HG03045 (cell line): ENCODE measurements at regions not wholly inside any gene's neighbourhood (a gene's known extent, or its start where the extent isn't known, plus 50 kb on each side); places are given as distances from the start of the nearest gene placed in this dataset.
"Not testable (repeated sequence)": the region's sequence is repeated elsewhere in the genome, so short reads cannot be mapped to it uniquely, and the experiment has no call there.

ENCODE experiments used
- ATAC-seq: cut with Tn5 transposase; IDR thresholded peaks from one replicate; pipeline ENCODE4 v1.9.1; 2021; ENCODE audit warnings: mild to moderate bottlenecking, moderate library complexity; ENCODE audit not compliant: unreplicated experiment

DNA sequence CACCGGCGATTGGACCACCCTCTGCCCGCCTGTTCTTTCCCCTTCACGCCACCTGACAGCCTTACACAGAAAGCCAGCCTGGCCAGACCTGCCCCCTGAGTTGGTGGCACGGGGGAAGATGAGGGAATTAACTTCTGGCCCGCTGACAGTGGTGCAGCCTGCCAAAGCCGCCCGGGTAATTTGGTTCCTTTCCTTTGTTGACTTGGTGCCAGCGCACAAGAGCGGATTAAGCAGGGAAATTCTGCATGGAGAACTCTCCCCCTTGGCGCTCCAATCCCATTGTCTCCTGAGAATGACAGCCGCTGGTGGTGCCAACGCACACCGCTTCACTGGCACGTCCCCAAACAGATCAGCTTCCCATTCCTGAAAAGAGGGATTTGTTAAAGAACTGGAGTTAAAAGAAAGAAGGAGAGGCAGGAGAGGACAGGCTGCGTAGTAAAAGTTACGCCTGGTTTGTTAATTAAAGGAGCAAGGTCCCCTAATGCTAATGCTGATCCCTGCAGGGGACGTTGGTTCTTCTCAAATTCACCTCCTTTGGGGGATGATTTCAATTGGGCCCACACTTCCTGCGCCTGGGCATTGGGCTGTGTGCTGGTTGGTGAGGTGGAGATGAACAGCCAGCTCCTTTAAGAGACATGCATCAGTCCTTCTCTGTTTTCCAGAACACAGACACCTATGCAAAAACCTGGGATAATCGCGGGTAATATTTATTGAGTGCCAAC lies 286.8 kb downstream of the MYCN start:
- no peak for ATAC-seq

DNA sequence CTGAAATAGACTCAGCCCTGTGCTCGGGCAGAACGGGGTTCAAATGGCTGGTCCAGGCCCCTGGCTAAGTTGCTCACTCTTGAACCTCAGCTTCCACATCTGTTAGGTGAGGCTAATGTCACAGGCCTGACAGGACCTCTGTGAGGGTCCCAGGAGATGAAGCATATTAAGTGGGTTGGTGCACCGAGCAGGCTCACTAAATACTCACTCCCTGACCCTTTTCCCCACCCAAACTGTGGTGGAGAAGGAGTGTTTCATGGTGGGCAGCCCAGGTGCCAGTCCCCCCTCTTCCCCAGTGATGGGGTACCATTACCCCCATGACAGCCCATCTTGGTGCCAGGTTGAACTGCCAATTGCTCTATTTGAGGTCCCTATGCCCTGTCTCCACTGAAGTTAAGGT lies 286.0 kb downstream of the MYCN start:
- no peak for ATAC-seq

DNA sequence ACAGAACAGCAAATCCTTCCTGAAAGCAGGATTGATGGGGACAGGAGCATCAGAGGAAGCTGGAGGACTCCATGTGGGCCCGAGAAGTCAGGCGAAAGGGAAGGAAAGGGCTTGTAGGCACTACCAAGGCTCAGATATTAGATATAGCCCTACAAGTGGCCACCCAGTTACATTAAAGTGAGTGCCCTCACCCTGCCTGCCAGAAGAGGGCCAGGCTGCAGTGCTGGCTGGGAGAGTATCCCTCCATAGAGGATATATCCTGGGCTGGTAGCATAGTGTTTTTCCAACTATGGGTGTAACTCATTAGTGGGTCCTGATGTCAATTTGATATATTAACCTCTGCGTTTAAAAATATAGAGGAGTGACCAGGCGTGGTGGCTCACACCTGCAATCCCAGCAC lies 285.2 kb downstream of the MYCN start:
- ATAC-seq = no peak

DNA sequence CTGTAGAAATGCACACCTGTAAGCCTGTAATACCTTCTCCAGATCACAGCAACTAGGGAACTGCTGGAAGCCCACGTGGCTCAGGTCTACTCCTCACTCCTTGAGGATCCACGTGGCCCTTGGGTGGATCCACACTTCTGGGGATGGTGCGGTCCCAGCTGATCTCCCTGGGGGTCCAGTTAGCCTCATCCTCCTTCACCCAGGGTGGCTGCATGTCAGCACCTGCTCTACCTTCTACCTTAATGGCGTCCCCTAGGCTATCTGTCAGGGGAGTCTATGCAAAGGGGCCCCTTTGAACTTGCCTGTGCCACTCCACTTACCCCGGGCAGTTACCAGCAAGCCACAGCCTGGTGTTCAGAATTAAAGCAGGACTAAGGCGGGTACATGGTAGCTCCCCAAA lies 284.7 kb downstream of the MYCN start:
- no peak for ATAC-seq

DNA sequence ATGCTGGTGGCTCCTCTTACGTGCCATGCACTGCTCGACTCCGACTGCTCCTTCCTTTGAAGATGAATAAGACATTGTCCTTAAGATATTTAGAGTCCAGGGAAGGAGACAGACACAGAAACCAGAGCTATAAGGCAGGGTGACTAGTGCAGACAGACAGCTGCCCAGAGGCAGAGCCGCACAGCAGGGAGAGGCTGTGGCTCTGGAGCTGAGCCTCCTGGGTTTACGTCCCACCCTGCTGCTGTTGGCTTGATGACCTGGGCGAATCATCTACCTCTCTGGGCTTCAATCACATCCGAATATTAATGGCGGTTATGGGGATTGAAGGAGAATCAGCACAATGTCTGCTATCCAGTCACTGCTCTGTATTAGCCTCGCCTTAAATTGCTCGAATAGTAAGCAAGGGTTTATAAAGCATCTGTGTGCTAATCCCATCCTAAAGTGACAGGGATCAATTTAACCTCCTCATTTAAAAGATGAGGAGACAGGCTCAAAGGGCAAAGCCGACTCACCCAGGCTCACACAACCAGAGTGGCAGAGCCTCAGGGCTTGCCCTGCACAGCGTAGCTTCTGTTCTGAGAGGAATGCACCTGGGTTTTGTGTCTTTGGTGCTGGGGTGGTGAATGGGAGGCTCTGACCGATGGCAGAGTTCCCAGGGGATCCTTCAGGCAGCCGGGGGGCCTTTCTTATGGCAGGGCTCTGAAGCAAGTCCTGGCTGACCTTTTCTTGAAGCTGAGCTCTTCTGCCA lies 284.1 kb downstream of the MYCN start:
- ATAC-seq = no peak

DNA sequence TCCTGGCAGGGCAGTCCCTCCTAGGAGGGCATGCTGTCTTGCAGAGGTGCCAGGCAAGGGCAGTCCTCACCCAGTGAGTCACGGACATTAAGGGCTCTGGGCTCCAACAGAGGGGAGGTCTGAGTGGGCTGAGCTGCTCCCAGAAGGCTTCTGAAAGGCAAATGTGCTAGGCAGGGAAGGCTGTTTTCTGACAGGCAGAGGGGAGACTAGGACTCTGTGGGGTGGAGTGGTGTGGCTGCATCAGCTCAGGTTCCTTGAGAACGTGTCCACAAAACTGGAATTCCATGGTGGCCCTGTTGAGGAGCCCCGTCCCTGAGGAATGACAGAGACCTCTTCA lies 283.5 kb downstream of the MYCN start:
- no peak for ATAC-seq

DNA sequence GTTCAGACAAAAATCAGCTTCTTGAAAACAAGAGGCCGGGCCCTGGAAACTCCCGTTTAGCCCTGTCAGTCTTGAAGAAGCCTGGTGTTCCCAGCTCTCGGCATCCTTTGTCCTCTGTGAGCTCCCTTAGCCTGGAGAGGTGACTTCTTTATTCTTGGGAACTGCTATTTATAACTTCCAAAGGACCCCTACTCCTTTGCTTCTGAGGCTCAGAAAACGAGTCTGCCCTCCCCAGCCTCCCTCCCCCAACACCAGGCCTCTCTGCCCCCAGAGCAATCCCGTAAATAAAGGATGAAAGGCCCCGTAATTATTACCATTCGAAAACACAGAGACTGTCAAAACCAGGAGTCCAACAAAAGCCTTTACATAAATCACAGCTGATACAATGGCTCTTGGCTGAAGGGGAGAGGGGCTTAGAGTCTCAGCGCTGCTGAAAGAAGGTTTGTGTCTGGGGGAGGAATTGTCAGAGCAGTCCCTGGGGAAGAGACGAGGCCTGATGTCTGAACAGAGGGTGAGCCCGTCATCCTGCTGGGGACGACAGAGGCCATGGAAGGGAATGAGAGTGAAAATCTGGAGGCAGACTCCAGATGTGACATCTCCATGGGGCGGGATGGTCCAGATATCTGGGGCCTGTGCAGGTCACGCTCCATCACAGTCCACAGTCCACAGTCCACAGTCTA lies 283.0 kb downstream of the MYCN start:
- ATAC-seq = no peak

DNA sequence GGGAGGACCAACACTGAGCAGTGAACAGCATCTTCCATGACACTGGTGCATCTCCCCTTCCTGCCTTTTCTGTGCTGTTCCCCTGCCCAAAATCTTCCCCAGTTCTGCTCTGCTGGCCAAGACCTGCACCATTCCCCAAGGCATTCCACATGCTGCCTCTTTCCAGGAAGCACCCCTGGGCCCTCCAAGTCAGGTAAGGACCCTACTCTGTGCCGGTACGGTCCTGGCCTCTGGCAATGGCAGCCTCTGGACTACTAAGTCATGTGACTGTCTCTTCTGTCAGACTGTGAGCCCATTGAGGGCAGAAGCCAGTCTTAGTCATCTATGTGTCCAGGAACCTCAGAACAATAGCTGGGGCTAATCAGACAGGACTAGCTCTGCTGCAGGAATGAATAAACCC lies 282.0 kb downstream of the MYCN start:
- ATAC-seq = no peak

DNA sequence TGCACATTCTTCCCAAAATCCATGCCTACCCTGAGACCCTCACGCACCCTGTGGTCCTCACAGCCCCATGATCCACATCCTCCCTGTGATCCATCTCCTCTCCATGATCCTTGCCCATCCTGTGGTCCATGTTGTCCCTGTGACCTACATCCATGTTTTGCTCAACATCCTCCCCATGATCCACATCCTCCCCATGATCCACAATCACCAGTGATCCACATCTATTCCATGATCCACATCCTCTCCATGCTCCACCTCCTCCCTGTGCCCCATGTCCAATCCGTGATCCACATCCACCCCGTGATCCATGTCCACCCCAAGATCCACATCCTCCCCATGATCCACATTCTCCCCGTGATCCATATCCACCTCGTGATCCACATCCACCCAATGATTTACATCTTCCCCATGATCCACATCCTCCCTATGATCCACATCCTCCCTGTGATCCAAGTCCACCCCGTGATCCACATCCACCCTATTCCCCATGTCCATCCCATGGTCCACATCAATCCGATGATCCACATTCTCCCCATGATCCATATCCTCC lies 281.2 kb downstream of the MYCN start:
- no peak for ATAC-seq

DNA sequence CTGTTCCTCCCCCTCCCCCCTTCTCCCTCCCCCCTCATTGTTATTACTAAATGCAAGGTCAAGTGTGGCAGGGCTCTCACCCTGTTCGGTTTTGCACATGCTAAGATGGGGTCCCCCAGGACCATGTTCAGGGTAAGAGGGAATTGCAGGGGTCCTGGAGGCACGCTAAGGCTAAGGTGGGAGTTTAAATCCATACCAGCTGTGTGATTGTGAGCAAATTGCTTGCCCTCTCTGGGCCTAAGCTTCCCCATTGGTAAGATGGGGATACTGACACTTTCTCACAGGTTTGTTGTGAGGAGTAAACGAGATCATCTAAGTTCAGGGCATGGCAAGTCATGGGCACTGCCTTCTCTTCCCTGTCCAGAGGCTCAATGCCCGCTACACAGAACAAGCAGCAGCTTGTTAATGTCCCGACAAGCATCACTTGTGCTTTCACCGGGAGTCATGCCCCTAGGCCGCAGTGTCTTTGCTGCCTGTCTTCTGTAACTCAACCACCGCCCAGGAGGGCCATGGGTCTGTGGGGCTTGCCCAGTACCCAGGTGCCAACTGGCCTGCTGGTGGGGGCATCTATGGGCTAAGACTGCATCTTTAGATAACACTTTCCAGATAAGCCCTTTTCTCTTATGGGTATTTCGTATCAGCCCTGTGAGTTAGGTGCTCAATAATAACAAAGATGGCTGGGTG lies 279.1 kb downstream of the MYCN start:
- ATAC-seq = no peak

DNA sequence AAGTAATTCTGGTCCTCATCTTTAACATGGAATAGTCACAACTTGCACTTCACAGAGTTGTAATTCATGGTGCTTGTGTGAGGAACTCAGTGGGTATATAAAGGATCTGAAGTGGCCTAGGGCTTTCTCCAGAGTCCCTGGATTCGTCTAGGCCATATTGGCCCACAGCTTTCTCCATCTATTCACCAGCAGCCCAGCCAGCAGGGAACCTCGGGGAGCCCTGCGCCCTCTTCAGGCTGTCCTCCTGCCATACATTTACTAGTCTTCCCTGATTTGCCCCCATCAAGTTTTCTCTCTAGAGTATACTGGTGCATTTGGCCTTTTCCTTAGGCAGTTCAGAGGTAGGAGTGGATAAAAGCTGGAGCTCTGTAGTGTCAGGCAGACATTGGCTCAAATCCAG lies 278.3 kb downstream of the MYCN start:
- no peak for ATAC-seq

DNA sequence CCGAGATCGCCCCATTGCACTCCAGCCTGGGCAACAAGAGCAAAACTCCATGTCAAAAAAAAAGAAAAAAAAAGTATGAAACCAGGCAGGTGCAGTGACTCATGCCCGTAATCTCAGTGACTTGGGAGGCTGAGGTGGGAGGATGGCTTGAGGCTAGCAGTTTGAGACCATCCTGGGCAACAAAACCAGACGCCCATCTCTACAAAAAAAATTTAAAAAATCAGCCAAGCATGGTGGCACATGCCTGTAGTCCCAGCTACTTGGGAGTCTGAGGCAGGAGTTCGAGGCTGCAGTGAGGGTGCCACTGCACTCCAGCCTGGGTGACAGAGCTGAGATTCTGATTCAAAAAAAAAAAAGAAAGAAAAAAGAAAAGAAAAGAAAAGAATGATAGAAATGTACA lies 277.8 kb downstream of the MYCN start:
- ATAC-seq = no peak

DNA sequence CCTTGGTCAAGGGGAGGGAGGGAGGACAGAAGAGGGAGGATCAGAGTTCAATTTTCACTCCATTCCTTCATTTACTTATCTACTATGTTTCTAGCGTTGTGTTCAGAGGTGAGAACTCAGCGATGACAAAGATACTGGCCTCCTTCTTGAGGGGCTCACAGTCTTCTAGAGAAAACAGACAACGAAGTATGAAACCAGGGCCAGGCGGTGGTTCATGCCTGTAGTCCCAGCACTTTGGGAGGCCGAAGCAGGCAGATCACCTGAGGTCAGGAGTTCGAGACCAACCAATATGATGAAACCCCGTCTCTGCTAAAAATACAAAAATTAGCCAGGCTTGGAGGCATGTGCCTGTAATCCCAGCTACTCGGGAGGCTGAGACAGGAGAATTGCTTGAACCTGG lies 277.4 kb downstream of the MYCN start:
- not testable (repeated sequence) for ATAC-seq

DNA sequence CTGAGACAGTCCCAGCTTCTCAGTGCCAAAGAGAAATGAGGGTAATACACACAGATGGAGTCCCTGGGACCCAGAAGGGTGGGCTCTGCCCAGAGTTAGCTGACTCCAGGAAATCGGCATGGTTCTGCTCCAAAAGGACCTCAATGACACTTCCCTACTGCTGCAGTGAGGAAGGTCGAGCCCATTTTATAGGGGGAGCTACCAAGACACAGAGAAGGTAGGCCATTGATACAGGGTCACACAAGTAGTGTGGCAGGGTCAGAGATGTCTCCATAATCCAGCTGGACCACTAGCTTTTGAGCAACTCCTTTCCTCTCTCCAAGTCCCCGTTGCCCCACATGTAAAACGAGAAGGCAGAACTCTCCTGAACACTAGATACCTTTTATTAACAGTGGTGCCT lies 276.9 kb downstream of the MYCN start:
- no peak for ATAC-seq

DNA sequence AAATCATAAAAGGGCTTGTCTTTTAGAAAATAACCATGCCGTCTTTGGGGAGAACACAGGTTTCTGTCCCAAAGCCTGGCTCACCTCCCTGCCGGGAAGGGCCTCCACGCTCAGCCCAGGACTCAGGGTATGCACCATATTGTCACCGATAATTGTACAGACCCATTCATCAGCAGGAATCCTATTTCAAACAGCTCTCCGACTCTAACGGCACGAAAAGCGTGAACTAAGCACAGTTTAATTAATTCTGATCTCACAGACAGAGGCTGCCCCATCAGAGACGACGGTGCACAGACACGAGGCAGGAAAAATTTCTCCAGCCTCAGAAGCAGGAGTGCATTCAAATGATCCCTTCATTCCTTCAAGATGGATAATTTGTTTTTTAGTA lies 276.2 kb downstream of the MYCN start:
- ATAC-seq = no peak

DNA sequence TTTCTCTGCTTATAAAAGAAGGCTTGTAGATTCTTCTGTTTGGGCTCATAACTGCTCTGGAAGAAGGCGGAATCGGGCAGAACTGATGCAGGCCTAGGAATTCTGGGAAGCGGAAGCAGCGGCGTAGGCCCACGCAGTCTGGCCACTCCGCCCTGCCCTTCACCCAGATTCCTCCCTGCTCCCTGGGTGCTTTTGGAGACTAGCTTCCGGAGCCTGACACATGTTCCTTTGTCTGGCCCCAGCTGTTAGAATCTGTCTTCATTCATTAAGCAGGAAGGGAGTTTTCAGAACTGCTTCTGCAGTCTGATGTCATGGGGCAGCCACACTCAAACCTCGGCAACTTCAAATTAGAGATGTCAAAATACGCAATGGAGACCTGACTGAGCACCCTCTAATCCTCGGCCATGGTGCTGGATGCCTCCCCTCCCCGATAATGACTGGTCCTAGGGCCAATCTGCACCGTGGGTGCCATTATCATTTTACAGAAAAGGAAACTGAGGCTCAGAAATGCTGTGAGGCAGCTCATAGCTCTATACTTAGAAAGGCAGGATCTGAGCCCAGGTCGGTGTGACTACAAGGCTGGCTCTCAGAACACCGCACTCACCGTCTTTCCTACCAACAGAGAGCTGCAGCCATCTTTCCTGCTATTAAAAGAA lies 275.7 kb downstream of the MYCN start:
- no peak for ATAC-seq

DNA sequence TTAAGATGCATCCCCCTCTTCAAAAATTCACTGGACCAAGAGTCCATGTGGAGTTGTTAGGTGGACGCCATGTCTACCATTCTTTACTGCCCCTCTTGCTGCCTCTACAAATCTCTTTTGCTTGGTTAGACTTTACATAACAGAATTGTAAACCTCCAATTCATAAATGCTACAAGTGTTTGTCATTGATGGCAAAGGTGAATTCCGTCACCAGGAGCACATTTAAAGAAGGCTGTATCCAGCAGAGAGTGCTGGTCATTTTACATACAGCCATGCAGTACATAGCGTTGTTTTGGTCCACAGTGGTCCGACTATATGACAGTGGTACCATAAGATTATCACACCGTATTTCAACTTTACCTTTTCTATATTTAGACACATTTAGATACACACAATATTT lies 274.5 kb downstream of the MYCN start:
- ATAC-seq = no peak

DNA sequence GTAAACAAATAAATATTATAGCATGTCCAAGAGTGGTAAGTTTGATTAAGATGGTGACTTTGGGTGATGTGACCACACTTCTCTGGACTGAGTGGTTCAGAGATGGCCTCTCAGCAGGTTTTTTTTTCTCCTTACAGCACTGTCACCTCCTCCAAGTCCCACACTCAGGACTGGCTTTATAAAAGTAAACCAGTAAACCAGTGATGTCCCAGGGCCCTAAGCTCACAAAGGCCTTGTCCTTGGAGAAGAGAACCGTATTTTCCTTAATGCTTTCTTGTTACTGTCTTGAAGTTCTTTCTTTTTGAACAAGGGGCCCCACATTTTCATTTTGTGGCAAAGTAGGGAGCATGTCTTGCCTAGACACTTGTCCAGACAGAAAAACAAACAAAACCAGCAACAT lies 274.0 kb downstream of the MYCN start:
- ATAC-seq = no peak

DNA sequence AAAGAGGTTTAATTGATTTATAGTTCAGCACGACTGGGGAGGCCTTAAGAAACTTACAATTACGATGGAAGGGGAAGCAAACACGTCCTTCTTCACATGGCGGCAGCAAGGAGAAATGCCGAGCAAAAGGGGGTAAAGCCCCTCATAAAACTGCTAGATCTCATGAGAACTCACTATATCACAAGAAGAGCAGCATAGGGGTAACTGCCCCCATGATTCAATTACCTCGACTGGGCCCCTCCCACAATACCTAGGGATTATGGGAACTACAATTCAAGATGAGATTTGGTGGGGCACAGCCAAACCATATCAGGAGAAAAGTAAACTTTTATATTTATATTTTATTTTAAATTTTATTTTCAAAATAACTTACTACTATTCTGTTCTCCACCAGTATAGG lies 272.0 kb downstream of the MYCN start:
- ATAC-seq = no peak

DNA sequence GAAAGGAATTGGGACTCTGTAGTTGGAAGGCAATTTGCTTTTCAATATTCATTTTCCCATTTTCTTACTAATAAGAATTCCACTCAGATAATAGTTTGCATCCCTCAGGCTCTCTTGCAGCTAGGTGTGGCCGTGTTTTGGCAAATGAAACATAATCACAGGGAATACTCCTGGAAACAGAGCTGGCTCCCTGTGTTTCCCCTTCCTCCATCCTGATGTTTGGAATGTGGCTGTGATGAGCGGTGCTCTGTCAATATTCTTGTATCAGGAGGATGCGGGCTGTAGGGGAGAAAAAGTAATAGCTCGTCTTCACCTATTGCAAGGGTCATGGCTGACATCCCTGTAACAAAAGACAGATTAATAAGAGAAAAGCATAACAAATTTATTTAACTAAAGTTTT lies 271.0 kb downstream of the MYCN start:
- no peak for ATAC-seq

DNA sequence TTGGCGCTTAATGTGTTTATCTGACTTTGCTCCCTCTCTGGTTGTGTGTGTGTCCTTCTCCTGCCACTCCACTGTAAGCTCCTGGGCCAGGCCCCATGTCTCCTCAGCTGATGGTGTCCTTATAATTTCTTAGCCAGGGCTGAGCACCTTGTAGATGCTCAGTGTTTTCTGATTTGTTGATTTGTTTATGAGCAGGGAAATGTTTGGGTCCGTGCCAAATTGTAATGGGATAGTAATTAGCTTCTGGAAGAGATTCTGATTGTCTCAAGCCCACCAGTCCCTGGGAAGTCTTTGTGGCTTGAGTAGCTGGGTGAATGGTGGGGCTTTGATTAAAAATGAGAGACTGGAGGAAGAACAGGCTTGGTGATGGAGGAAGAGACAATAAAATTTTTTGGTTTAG lies 270.5 kb downstream of the MYCN start:
- ATAC-seq = no peak
